Stimulated activated CD4-positive, alpha-beta T cell treated with anti-CD3 and anti-CD28 coated beads, Interleukin-12 subunit alpha, Interleukin-12 subunit beta, amount 100 ng/mL, for 4 hours (primary cell): ENCODE measurements at regions not wholly inside any gene's neighbourhood (a gene's known extent, or its start where the extent isn't known, plus 50 kb on each side); places are given as distances from the start of the nearest gene placed in this dataset.

ENCODE experiments used
- DNase-seq: peaks from one replicate; pipeline ENCODE4 v3.0.0-alpha.2; 2020

DNA sequence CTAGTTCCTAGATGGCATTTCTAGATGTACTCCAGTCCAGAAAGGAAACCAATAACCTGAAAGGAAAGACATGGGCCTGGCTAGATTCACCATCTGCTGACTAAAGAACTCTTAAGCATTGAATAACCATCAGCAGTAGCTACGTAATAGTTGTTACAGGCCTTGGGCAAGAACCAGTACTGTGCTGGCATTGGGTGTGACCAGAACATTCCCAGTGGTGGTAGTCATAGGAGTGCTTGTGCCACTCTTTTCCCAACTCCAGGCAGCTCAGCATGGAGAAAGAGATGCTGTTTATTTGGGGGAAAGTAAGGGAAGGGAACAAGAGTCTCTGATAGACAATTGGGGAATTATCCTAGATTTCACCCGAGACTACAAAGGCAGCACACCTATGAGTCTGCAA, 333.3 kb downstream of the SLC16A7 start:
- DNase-seq: no peak

- no peak for DNase-seq
Measured at GRCh38 chr12:59934486-59934885, 338.7 kb downstream of the SLC16A7 start.

DNA sequence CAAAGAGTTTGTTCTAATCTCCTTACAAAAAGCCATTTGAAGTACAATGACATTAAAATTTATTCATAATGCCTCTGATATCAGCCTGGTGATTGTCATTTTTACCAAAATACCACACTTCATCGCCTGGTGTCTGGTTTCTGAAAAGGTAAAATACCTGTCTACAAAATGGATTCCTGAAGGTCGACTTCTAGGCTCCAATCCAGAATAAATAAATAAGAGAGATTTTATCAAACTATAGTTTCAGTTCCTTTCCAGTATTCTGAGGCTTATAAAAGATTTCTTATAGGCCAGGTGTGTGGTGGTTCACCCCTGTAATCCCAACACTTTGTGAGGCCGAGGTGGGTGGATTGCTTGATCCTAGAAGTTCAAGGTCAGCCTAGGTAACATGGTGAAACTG, 340.7 kb downstream of the SLC16A7 start:
- no peak for DNase-seq

- DNase-seq: no peak
Measured at GRCh38 chr12:59937148-59937547, 341.3 kb downstream of the SLC16A7 start.

DNA sequence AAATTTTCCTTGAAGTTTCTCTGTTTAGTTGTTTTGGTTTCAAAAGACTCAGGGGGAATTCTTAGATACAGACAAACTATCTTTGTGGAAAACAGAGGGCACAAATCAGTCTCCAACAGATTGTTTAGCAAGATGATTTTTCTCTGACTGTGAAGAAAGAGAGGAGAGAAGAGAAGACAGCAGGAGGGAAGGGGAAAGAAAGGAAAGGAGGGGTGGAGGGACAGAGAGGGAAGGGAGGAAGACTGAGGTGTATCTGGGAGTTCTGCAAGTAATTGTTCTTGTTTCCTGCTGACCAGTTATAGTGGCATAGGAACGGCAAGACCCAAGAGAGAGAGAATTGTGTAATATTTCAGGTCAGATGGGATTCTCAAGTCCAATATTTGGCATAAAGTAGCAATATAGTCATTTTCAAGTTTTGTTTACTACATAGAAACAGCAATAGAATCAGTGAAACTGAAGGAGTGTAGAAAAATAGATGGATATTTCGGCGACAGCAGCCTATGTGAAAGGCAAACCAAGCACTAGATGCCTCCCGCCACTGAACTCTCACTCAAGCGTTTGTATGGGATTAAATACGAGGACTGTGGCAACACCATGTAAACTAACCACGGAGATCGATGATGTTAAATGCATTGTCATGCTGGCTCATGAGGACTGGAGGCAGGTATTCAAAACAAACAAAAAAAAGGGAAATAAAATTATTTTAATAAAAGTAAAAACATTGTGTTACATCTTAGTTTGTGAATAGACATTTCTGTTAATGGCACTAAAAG, 342.5 kb downstream of the SLC16A7 start:
- no peak for DNase-seq

GRCh38 chr12:59940631-59941342, 345.0 kb downstream of the SLC16A7 start:
- no peak for DNase-seq

- DNase-seq: no peak
Measured at GRCh38 chr12:59941461-59941860, 345.6 kb downstream of the SLC16A7 start.

GRCh38 chr12:59944177-59944576, 348.3 kb downstream of the SLC16A7 start:
- no peak for DNase-seq

- no peak for DNase-seq
Measured at GRCh38 chr12:59946635-59947034, 350.8 kb downstream of the SLC16A7 start.

GRCh38 chr12:59963546-59963945, 367.7 kb downstream of the SLC16A7 start:
- DNase-seq: no peak

GRCh38 chr12:59972905-59973304, 377.1 kb downstream of the SLC16A7 start:
- DNase-seq: no peak

DNA sequence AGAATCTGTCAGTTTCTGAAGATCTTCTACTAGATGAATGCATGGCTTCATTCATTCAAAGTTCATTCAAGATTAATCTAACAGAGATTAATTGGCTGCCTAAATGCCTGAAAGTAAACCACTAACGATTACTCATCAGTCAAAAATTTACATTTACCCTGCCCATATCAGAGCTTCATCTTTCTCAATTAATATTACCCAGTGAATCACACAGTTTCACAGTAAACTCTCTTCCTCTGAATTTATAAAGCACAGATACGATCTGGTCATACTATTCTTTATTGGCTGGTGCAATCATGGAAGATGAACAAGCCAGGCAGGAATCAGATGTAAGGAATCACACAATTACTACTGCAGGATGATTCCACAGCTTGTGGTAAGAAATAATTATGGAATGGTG, 377.7 kb downstream of the SLC16A7 start:
- DNase-seq: no peak

- no peak for DNase-seq
Measured at GRCh38 chr12:59977779-59978178, 381.9 kb downstream of the SLC16A7 start.

- no peak for DNase-seq
Measured at GRCh38 chr12:59980476-59980875, 384.6 kb downstream of the SLC16A7 start.

DNA sequence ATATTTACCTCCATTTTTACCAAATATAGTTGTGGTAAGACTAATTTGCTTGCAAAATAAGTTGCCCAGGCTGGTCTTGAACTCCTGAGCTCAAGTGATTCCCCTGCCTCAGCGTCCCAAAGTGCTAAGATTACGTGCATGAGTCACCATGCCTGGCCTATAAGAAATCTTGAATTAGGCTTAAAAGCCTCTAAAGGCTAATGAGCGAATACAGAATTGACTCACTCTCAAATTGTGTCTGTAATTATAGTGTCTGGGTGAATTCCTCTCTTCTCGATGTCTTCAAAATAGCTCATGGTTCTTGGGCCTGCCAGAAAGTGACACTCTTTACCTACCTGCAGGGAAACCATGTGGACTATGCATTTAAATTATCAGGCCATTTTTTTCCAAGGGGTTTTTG, 403.5 kb downstream of the SLC16A7 start:
- no peak for DNase-seq

DNA sequence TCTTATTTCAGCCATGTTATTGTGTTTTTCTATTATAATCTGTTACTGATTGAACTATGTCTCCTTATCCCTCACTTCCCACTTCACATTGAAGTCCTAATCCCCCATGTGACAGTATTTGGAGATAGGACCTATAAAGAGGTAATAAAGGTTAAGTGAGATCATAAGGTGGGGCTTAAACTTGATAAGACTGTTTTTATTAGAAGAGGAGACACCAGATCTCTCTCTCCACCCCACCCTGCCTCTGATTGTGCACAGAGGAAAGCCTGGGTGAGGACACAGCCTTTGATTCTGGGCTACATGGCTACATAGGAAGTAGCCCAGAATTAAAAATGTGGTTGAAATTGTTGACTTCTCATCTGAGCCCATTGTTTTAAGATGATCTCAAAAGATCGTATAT, 414.7 kb downstream of the SLC16A7 start:
- no peak for DNase-seq

DNA sequence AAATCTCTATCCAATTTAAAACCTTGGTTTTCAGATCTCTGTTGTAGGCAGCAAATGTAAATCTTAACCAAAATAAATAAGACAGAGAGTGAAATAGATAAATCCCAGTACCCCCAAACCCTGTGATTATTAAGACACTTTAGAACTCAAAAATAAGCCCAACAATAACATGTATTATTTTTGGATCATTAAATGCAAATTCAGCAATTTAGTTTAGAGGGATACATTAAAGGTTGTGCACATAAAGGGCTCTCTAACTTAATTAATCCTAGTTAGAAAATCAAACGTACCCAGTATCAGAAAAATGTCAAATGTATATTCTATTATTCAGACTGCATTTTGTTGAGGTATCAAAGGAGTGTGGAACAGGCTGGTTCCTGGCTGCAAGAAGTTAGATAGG, 416.8 kb downstream of the SLC16A7 start:
- no peak for DNase-seq

- no peak for DNase-seq
Measured at GRCh38 chr12:60014436-60014835, 418.6 kb downstream of the SLC16A7 start.

DNA sequence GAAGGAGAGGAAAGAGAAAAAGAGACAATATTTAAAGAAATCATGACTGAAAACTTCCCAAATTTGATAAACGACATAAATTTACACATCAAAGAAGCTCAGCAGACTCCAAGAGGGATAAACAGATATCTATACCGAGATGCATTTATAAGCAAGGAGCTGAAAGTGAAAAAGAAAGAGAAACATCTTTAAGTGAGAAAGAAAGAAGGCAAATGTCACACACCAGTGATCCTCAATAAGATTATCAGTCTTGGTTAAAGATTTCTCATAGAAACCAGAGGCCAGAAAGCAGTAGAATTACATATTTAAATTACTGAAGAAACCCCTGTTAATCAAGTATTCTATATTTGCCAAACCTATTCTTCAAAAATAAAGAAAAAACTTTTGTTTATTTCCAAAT, 424.2 kb downstream of the SLC16A7 start:
- no peak for DNase-seq

- DNase-seq: no peak
Measured at GRCh38 chr12:60021235-60021634, 425.4 kb downstream of the SLC16A7 start.

GRCh38 chr12:60027266-60027665, 431.4 kb downstream of the SLC16A7 start:
- no peak for DNase-seq

DNA sequence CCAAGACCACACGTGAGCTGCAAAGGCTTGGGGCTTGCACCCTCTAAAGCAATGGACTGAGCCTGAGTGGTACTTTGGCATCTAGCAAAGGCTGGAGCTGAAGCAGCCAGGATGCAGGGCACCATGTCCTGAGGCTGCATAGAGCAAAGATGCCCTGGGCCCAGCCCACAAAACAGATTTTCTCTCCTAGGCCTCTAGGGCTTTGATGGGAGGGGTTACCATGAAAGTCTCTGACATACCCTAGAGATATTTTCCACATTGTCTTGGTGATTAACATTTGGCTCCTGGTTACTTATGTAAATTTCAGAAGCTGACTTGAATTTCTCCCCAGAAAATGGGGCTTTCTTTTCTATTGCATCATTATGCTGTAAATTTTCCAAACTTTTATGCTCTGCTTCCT, 438.3 kb downstream of the SLC16A7 start:
- DNase-seq: no peak

GRCh38 chr12:60035835-60036234, 440.0 kb downstream of the SLC16A7 start:
- no peak for DNase-seq

DNA sequence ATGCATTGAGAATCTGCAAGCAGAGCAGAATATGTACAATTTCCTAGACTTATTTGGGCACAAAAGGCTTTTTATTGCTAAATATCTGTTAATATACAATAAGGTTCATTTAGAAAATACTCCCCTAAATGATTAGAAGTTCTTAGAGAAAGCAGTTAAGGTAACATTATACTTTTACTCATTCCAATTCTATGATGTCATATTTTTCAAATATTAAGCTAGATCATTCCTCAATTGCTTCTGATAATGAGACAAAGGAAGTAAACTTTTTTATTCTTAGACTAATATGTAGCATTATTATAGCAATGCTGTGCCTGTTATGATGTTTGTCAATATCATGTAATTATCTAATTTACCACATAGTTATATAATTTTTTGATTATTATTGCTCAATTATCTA, 447.0 kb downstream of the SLC16A7 start:
- DNase-seq: no peak

- no peak for DNase-seq
Measured at GRCh38 chr12:60043236-60043635, 447.4 kb downstream of the SLC16A7 start.
